NCI-H1092 (cell line): ENCODE measurements at regions not wholly inside any gene's neighbourhood (a gene's known extent, or its start where the extent isn't known, plus 50 kb on each side); places are given as distances from the start of the nearest gene placed in this dataset.
"Not testable (repeated sequence)": the region's sequence is repeated elsewhere in the genome, so short reads cannot be mapped to it uniquely, and the experiment has no call there.

Experiments
- DNase-seq: peaks from one replicate; lab custom pipeline; 2025; lab: John Stamatoyannopoulos, UW

GRCh38 chr10:78415111-78415510 lies 381.4 kb downstream of the RPS24 start:
- no peak for DNase-seq

DNA sequence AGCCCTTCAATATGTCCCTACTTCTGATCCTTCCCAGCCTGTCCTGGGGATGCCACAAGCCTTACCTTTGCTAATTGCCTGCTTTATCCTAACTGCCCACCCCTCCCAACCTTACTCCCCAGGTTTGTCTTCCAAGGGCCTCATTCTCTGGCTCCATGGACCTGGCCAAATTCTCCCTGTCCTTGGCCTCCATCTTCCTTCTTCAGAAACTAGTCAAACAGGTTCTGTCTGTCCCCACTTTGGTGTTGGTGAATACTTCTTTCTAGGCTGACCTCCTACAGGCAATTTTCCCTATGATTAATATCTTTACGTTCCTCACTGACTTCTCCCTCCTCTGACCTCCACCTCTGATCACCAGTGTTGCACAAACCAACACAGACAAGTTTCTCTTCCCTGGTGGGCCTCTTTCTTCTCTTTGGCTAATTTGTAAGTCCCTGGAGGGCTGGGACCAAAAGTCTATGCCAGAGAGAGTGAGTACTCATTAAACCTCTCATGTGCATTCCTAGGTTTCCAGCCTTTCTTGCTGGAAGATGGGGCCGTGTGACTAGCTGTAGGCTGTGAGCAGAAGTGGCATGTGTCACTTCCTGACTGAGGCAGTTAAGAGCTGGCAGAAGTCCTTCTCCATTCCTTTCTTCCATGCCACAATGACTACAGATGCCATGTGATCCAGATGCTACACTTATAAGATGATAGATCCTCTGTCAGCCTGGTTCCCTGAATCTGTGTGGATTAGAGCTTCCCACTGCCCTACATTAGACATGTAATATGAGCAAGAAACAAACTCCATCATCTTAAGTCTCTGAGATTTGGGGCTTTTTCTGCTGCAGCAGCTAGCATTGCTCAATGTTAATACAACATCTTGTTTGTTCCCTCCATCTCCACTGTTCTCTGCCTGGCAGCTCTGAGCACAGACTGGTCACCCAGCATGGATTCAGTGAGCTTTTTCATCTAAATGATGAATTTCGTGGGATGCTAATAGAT lies 382.7 kb downstream of the RPS24 start:
- DNase-seq: no peak

GRCh38 chr10:78417425-78418370 lies 384.0 kb downstream of the RPS24 start:
- no peak for DNase-seq

DNA sequence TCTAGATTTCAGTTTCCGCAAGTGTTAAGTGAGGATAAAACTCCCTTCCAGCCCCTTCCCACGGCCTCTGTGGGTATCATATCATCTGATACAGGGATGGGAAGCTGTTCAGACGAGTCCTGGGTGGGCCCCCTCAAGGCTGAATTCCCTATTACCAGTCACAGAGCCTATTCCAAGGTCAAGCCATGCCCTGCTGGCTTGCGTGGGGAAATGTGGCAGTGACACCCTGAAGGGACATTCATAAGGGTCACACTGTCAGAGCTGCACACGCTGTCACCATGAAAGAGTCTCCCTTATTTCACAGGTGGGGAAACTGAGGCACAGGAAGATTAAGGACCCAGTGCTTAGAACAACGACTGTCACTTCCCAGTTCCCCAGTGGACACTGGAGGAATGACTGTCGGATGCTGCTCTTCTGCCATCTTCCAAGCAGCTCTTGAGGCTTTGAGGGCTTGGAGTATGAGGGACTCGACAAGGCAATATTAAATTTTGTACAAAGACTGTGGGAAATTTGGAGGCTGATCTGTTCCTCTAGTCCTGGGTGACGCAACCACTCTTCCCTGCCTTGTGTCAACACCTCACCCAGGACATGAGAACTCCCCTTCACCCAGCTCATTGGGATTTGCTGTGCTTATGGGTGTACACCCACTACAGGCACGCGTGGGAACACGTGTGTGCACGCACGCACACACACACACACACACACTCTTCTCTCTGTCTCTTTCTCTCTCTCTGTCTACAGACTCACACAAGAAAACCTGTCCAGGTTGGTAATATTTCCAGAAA lies 386.0 kb downstream of the RPS24 start:
- DNase-seq: no peak

DNA sequence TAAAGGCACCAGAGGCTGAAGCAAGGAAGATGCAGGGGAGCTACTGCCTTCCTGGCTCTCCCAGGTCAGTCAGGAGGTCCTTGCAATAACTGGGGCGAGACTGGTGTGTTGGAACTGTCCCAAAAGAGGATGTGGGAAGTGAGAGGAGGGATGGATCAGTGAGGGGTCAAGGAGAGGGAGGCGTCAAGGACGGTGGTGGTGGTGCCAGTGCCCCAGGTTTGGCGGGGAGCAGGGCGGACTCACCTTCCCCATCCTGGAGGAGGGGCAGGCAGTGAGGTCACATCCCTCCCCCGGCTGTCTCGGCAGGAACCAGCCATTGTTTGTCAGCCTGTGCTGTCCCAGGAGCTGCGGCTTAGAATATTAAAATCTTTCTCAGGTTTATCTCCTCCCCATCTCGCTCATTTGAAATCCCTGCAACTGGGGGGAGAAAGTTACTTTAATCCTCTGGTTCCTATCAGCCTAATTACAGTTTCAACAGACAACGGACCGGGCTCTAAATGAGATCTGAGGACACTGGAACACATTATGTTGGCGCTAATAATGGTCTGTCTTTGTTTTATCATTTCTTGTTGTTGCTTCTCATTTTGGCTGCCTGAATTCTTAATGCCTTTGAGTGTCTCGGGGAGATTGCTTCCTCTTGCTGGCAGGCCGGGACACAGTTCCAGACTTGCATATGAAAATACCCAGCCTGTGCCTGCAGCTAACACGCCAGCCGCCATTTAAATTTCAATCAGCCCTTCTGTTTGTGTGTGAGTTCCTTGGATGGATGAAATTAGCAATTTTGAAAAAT lies 387.5 kb downstream of the RPS24 start:
- DNase-seq: no peak

DNA sequence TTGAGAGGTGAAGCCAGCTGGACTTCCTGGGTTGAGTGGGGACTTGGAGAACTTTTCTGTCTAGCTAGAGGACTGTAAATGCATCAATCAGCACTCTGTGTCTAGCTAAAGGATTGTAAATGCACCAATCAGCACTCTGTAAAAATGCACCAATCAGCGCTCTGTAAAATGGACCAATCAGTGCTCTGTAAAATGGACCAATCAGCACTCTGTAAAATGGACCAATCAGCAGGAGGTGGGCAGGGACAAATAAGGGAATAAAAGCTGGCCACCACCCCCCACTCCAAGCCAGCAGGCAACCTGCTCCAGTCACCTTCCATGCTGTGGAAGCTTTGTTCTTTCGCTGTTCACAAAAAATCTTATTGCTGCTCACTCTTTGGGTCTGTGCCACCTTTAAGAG lies 390.4 kb downstream of the RPS24 start:
- DNase-seq: not testable (repeated sequence)

GRCh38 chr10:78424723-78425122 lies 391.1 kb downstream of the RPS24 start:
- DNase-seq: no peak

DNA sequence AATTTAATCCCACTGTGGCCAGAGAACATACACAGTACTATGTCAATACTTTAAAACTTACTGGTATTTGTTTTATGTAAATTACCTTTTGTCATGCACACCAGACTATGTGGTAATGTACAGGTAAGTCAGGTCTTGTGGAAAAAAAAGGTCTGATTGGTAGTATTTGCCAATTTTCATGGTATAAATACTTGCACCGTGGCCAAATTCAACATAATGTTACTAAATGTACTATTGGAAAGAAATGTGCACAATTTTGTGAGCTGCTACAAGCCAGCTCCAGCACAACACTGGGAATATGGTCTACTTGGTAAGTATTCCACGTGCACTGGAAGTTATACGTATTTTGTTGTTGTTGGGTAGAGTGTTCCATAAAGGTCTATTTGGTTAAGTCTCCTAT lies 392.5 kb downstream of the RPS24 start:
- no peak for DNase-seq

GRCh38 chr10:78427497-78428031 lies 393.9 kb downstream of the RPS24 start:
- no peak for DNase-seq

DNA sequence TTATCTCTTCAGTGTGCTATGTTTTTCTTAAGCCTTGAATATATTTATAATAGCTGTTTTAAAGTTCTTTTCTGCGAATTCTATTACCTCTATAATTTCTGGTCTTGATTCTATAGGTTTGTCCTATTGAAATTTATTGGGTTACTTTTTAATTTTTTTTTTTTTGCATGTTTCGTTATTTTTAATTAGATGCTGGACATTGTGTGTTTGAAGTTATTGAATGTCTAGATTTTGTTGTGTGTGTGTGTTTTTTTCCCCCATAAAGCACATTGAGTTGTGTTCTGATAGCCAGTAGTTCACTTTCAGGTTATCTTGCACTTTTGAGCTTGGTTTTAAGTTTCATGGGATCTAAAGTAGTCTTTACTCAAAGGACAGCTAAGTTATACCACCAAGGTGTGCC lies 394.9 kb downstream of the RPS24 start:
- DNase-seq: no peak

- no peak for DNase-seq
Measured at GRCh38 chr10:78429984-78430383, 396.3 kb downstream of the RPS24 start.

DNA sequence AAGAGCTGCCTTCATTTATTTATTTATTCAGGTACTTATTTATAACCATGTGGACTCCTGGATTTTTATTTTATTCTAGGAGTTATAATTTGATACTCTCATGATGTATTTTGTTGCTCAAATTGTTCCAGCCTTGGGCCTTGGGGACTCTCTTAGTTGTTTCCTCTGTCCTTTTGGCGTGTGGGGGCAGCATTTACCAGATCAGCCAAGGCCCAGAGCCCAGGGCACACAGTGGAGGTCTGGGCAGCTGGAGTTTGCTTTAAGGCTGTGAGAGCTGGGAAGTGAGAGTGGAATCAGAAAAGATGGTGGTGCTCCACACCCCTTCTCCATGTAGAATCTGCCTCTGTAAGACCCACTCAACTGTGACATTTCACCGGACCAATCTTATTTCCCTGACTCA lies 398.9 kb downstream of the RPS24 start:
- DNase-seq: no peak

DNA sequence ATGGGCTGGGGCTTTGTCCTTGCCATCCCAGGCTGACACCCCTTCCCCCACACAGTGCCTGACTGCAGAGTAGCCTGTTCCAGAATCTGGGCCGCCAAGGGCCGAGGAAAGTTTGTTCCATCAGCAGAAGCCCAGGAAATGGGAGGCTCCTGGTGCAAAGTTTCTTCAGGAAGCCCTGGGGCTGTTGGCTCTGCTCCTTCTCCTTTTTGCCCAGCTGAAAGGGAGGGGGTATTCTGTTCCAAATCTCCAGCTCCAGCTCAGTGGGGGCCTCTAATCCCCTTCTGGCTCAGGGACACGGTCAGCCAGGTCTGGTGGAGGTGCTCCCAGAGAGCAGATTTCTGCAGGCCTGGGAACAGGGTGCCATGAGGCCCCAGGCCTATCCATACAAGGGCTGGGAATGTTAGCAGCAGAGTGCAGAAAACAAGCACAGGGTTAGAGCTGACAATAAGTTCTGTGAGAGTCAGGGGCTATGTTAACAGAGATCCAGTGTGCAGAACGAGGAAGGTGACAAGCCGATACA lies 399.5 kb downstream of the RPS24 start:
- no peak for DNase-seq

- DNase-seq: peak; percentile 49
Measured at GRCh38 chr10:78433766-78434535, 400.3 kb downstream of the RPS24 start.

DNA sequence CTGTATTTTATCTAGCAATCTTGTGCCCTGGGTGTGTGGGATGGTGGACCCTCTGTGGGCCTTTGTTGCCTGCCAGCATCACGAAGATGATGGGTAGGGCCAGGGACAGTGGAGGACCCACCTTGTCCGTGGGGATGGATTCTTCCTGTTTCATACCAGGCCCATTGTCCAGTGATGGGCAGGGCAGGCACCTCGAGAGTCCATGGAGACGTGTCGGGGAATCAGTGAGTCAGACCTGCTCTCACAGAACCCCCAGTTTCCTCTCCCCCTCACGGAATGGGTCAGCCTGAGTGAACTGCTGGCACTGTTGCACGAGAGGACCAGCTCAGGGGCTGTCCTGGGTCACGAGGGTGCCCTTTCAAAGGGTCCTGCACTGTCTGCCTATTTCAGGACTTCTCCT lies 401.2 kb downstream of the RPS24 start:
- DNase-seq: no peak

DNA sequence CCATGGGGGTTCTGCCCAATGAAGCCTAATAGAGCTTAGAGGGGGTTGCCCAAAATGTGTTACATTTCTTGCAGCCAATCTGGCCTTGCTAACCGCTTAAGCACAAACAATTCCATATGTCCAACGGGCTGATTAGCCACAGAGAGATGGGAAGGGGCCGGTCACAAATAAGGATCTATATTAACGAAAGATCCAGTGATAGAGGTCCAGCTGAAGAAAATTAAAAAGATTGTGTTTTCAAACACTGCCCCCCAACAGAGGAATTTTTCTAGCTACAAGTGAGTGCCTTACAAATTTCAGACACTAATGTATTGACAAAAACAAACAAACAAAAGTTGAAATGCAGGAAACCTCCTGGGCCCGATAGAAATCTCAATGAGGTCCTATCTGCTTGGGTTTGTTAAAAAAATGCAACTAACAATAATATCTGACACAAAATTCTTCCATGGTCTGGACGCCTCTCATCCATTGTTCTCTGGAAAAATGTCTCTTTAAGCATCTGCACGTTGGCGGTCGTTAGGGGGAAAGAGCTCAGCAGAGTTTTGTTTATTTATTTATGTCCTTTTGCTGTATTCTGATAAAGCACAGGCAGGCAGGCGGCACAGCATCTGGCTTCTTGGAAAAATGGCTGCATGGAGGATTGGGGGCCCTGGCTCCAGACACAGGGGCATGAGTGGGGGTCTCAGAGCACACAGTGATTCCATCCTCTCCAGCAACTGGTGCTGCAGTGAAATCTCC lies 402.0 kb downstream of the RPS24 start:
- DNase-seq: no peak

DNA sequence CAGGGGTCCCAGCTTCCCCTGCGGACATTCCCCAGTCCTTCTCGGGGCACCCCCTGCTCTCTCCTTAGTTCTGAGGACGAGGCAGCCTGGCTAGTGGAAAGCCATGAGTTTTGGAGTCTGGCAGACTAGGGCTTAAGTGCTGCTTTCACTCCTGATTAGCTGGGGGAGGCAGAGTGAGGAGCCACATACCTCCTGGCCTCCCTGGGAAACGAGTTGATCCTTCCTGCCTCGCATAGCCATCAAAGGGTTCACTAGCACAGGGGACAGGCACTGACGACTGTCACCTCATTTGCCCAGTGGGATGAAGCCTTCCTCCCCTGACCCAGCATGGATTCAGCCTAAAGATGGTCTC lies 402.5 kb downstream of the RPS24 start:
- DNase-seq: no peak

GRCh38 chr10:78436706-78437406 lies 403.2 kb downstream of the RPS24 start:
- no peak for DNase-seq

DNA sequence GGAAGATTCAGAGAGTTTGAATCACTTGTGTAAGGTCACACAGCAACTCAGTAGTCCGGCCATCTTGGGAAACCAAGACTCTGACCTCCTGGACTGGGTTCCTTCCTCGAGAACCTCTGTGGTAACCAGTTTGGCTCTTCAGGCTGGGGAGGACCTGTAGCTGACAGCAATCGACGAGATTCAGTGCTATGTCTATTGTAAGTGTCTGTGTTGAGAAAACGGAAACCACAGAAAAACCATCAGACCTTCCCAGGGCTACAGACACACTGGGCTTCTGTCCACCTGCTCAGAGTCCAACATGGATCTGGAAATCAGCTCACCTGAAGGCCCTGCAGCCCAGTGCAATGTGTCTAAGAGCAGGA lies 403.7 kb downstream of the RPS24 start:
- DNase-seq: no peak
